Thyroid gland (tissue), 4 donors: ENCODE measurements at regions not wholly inside any gene's neighbourhood (a gene's known extent, or its start where the extent isn't known, plus 50 kb on each side); places are given as distances from the start of the nearest gene placed in this dataset.

Experiments
- DNase-seq, 2 donors: peaks; one replicate each; pipeline ENCODE4 v3.0.0-alpha.2; 2019
- H3K27ac ChIP-seq, 3 donors: fragments of 200-600 bp; sonication (generic); 1 replicate in 2 of 3; 2 replicates in 1 of 3; pipeline ENCODE4 v1.5.1; 2016 to 2019; ENCODE audit warnings: mild to moderate bottlenecking in 1 of 3, moderate library complexity in 1 of 3
- H3K27me3 ChIP-seq: fragments of 200-600 bp; sonication (generic); one replicate; pipeline ENCODE4 v1.5.1; 2019
- H3K36me3 ChIP-seq, 2 donors: fragments of 200-600 bp; sonication (generic); one replicate each; pipeline ENCODE4 v1.5.1; 2016 to 2019
- H3K4me1 ChIP-seq, 2 donors: fragments of 200-600 bp; sonication (generic); one replicate each; pipeline ENCODE4 v1.5.1; 2017 to 2019
- H3K4me3 ChIP-seq, 3 donors: fragments of 200-600 bp; sonication (generic); replicated peaks in 1 of 3; 1 replicate in 2 of 3; 2 replicates in 1 of 3; pipeline ENCODE4 v1.5.1; 2016; ENCODE audit warnings: mild to moderate bottlenecking in 1 of 3
- H3K9me3 ChIP-seq: fragments of 200-600 bp; sonication (generic); one replicate; pipeline ENCODE4 v1.5.1; 2017
- CTCF ChIP-seq, 6 experiments: fragments of 200-600 bp in 3 of 6; fragments of 450-650 bp in 3 of 6; sonication (generic) in 3 of 6; IDR thresholded peaks; one replicate each; pipeline ENCODE4 v1.5.1; 2016 to 2019; ENCODE audit warnings: antibody characterized with exemption in 6 of 6, mild to moderate bottlenecking in 2 of 6, inconsistent platforms in 1 of 6, moderate library complexity in 1 of 6
- POLR2A ChIP-seq, 2 donors: fragments of 450-650 bp; IDR thresholded peaks; one replicate each; pipeline ENCODE4 v1.6.1; 2017; ENCODE audit warnings: antibody characterized with exemption in 2 of 2, mild to moderate bottlenecking in 2 of 2, moderate library complexity in 1 of 2
- WGBS, 2 donors: methylation state at CpG; one replicate each; pipeline ENCODE4 v1.1.5; 2017; 5-methylcytosine and 5-hydroxymethylcytosine counted together
- intact Hi-C: fragments of 100-400 bp; cut with DNase I; formaldehyde crosslinking; loops from one replicate; pipeline ENCODE4 v1.15.1; 2023

- Histone ChIP-seq H3K36me3 (no peaks in the 10 kb centered on the region), H3K4me1 (peaks cover 50 to 55% of the 10 kb centered on the region in 2 donors), H3K9me3 (no peaks in the 10 kb centered on the region), H3K4me3 (peak overlapping the region; percentile 42 to 89 (median 84)), H3K27ac (peak overlapping the region; percentile 95 to 98 (median 97)), H3K27me3 (no peaks in the 10 kb centered on the region)
- intact Hi-C loops, result loop anchor here (10.0 kb wide), 1 partner anchor 150 kb away; no protein-coding TSS in a partner anchor
- WGBS, 2 donors, result 0% methylated on average over 1 of the region's 116 CpGs; no CpG with 5 or more reads in 1 of the 2 donors
- TF ChIP-seq CTCF (IDR thresholded peaks at IDR 0.05) (peak in 1 of 6 experiments; percentile 1), POLR2A (IDR thresholded peaks at IDR 0.05) (peak; percentile 68 to 91)
- peak; percentile 84 to 86 for DNase-seq
Observed at GRCh38 chr1:39105061-39105840, 79.1 kb downstream of the NDUFS5 start.

DNA sequence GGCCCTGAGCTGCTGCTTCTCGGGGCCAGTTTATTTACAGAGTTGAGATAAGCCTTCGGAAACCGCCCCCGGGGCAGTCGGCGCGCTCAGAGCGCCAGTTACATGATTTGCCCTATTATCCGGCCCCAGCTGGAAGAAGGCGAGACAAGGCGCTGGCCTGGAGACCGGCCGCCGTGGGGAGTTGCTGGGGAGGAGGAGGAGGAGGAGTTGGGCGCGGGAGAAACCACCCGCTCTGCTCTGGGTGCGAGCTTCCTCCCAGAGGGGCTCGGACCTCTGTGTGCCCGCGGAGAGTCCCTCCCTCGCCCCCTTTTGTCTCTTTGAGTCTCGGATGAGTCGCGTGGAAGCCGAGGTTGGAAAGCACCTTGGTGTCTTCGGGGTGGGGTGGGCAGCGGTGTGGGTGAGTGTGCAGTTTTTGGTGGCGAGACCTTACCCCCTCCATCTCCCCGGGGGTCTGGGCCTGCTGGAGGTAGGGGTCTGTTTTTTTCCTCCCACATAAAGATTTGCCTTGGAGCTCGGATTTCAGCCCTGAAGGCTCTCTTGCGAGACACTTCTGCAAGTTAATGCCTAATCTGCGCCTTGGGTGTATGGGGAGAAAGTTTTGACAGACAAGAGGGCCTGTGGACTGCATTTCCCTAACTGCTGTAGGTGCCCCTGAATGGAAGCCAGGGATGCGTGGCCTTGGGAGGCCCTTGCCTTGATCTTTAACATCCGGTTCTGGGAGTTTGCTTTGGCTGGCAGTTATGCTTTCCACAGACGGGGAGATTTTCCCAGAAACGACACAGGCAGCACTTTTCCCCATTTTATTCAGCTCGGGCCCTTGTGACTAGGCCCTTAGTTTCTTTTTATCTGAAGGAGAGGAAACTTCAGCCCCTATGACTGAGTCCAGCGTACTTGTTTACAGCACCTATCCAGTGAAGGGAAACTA lies 80.0 kb downstream of the NDUFS5 start:
- no peaks in the 10 kb centered on the region for H3K9me3 ChIP-seq
- intact Hi-C loops, result loop anchor here (10.0 kb wide), 1 partner anchor 149 kb away; no protein-coding TSS in a partner anchor
- DNase-seq, result peak; percentile 73 to 74
- H3K27me3 ChIP-seq, result no peaks in the 10 kb centered on the region
- 0 to 4% methylated on average over 14 to 33 of the region's 39 CpGs for WGBS, 2 donors
- H3K36me3 ChIP-seq, result no peaks in the 10 kb centered on the region
- peak overlapping the region; percentile 42 to 89 (median 84) for H3K4me3 ChIP-seq
- peak overlapping the region; percentile 95 to 98 (median 97) for H3K27ac ChIP-seq
- H3K4me1 ChIP-seq, result peaks cover 59 to 63% of the 10 kb centered on the region in 2 donors
- TF ChIP-seq POLR2A (IDR thresholded peaks at IDR 0.05) (peak; percentile 17 to 61), CTCF (IDR thresholded peaks at IDR 0.05) (no peak)

DNA sequence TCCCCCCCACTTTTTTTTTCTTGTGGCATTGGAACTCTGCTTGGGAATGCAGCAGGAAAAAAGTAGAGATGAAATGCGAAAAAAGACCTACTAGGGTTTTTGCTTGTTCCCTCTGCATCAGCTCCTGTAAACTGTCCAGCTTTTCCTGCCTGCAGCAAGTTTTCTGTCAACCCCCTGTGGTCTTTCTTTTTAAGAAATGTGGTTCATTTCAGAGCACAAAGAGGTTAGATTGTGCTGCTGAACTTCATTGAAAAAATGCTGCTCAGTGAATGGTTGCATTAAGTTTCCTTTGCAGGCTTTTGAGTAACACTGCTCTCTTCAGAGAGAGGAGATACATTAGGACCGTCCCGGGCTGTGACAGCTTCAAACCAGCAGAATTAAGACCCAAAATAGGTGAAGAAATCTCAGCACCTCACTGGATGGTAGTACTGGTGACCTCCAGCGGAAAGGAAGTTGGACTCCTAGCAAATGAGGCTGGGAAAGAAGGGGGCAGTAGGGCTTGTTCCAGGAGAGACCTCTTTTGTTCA lies 80.7 kb downstream of the NDUFS5 start:
- Histone ChIP-seq H3K4me3 (peak overlapping the region in 2 of 3 donors; percentile 84 to 89), H3K9me3 (no peaks in the 10 kb centered on the region), H3K27me3 (no peaks in the 10 kb centered on the region), H3K4me1 (peaks cover 66 to 71% of the 10 kb centered on the region in 2 donors), H3K27ac (peak overlapping the region; percentile 95 to 98 (median 97)), H3K36me3 (no peaks in the 10 kb centered on the region)
- 29 to 33% methylated on average over 4 of the region's 4 CpGs for WGBS, 2 donors
- TF ChIP-seq POLR2A (IDR thresholded peaks at IDR 0.05), result no peak
- TF ChIP-seq CTCF (IDR thresholded peaks at IDR 0.05), result no peak
- intact Hi-C loops, result loop anchor here (10.0 kb wide), 1 partner anchor 148 kb away; no protein-coding TSS in a partner anchor
- DNase-seq, result no peak

- TF ChIP-seq POLR2A (IDR thresholded peaks at IDR 0.05), result no peak
- TF ChIP-seq CTCF (IDR thresholded peaks at IDR 0.05), result no peak
- peaks cover 72 to 78% of the 10 kb centered on the region in 2 donors for H3K4me1 ChIP-seq
Observed at GRCh38 chr1:39107341-39108290, 81.5 kb downstream of the NDUFS5 start.

More at GRCh38 chr1:39107341-39108290, 81.5 kb downstream of the NDUFS5 start:
- Histone ChIP-seq H3K27ac (peak overlapping the region; percentile 95 to 98 (median 97)), H3K36me3 (no peaks in the 10 kb centered on the region), H3K9me3 (no peaks in the 10 kb centered on the region), H3K4me3 (peak overlapping the region in 2 of 3 donors; percentile 1 to 84), H3K27me3 (no peaks in the 10 kb centered on the region)
- intact Hi-C loops, result loop anchor here (10.0 kb wide), 1 partner anchor 147 kb away; no protein-coding TSS in a partner anchor
- no peak for DNase-seq
- 32 to 34% methylated on average over 8 of the region's 8 CpGs for WGBS, 2 donors
